A549 (cell line): ENCODE measurements at regions not wholly inside any gene's neighbourhood (a gene's known extent, or its start where the extent isn't known, plus 50 kb on each side); places are given as distances from the start of the nearest gene placed in this dataset.
"Not testable (repeated sequence)": the region's sequence is repeated elsewhere in the genome, so short reads cannot be mapped to it uniquely, and the experiment has no call there.

Experiments used
- ATAC-seq, 2 experiments: fragments of 200-7000 bp in 1 of 2; fragments of >200 bp in 1 of 2; cut with Nextera tagmentation in 1 of 2; cut with Tn5 transposase in 1 of 2; 3 replicates each; pipeline versions ENCODE4 v1.8.0 to v1.9.1; 2018 to 2020; ENCODE audit warnings: mild to moderate bottlenecking in 1 of 2, moderate library complexity in 1 of 2
- CTCF ChIA-PET: fragments of 300-600 bp; sonication (Branson Sonifier 250); formaldehyde crosslinking; extraction: SDS; loops from one replicate; lab custom pipeline; 2021; ENCODE audit warnings: antibody characterized with exemption, inconsistent platforms; lab: Yijun Ruan, JAX
- POLR2A ChIA-PET: fragments of 350-600 bp; formaldehyde crosslinking; extraction: SDS; loops from one replicate; lab custom pipeline; 2021; ENCODE audit warnings: antibody characterized with exemption, inconsistent platforms; lab: Yijun Ruan, JAX
- DNase-seq, 2 experiments: peaks; one replicate each; pipeline versions ENCODE4 v3.0.0 to v3.0.0-alpha.2; 2011 to 2016; ENCODE audit warnings: low read depth in 1 of 2, low spot score in 1 of 2
- FAIRE-seq: peaks from 2 replicates; lab custom pipeline; 2011; peaks lifted over from hg19 to GRCh38; lab: Jason Lieb, UNC
- H3K27ac ChIP-seq, 2 experiments: fragments of >200 bp; sonication (Bioruptor Twin); formaldehyde crosslinking; 3 replicates each; pipeline ENCODE4 v1.5.1; 2016 to 2017
- H3K4me1 ChIP-seq: fragments of >200 bp; sonication (Bioruptor Twin); formaldehyde crosslinking; 3 replicates; pipeline ENCODE4 v1.6.1; 2016
- H3K4me2 ChIP-seq: fragments of >200 bp; sonication (Bioruptor Twin); formaldehyde crosslinking; 3 replicates; pipeline ENCODE4 v1.6.1; 2016
- H3K4me3 ChIP-seq: fragments of >200 bp; sonication (Bioruptor Twin); formaldehyde crosslinking; 3 replicates; pipeline ENCODE4 v1.5.1; 2016
- H3K9me3 ChIP-seq: fragments of >200 bp; sonication (Bioruptor Twin); formaldehyde crosslinking; 3 replicates; pipeline ENCODE4 v1.6.1; 2016
- BHLHE40 ChIP-seq: IDR thresholded peaks from 2 replicates; pipeline ENCODE4 v1.6.1; 2012; ENCODE audit warnings: low read depth, low read length, inconsistent platforms
- CBX8 ChIP-seq: fragments of 200-600 bp; sonication (generic); IDR thresholded peaks from 2 replicates; pipeline ENCODE4 v1.6.1; 2016
- CEBPB ChIP-seq, 2 experiments: fragments of >200 bp in 1 of 2; sonication (Bioruptor Twin) in 1 of 2; formaldehyde crosslinking in 1 of 2; IDR thresholded peaks; 2 replicates each; pipeline ENCODE4 v1.6.1; 2012 to 2016
- CHD2 ChIP-seq: fragments of 150-350 bp; IDR thresholded peaks from 2 replicates; pipeline ENCODE4 v1.6.1; 2014; ENCODE audit warnings: low read length; ENCODE audit not compliant: partially characterized antibody
- CHD4 ChIP-seq: fragments of 200-600 bp; sonication (generic); IDR thresholded peaks from 2 replicates; pipeline ENCODE4 v1.6.1; 2016; ENCODE audit warnings: antibody characterized with exemption, mild to moderate bottlenecking, borderline replicate concordance
- CTCF ChIP-seq: fragments of >200 bp; sonication (Bioruptor Twin); formaldehyde crosslinking; IDR thresholded peaks from 3 replicates; pipeline ENCODE4 v1.5.1; 2016
- EHF ChIP-seq: fragments of 250-450 bp; sonication (Bioruptor Pico); IDR thresholded peaks from 2 replicates; pipeline ENCODE4 v1.5.0; 2020; ENCODE audit warnings: mild to moderate bottlenecking
- EHMT2 ChIP-seq: fragments of 200-600 bp; sonication (generic); IDR thresholded peaks from 2 replicates; pipeline ENCODE4 v1.6.1; 2016; ENCODE audit warnings: antibody characterized with exemption, low read depth, mild to moderate bottlenecking, moderate library complexity
- EP300 ChIP-seq, 2 experiments: fragments of >200 bp; sonication (Bioruptor Twin); formaldehyde crosslinking; IDR thresholded peaks; 2 replicates in 1 of 2; 3 replicates in 1 of 2; pipeline ENCODE4 v1.6.1; 2016 to 2017
- FOXS1 ChIP-seq: fragments of 250-450 bp; sonication (Bioruptor Pico); IDR thresholded peaks from 2 replicates; pipeline ENCODE4 v1.5.0; 2020; ENCODE audit warnings: mild to moderate bottlenecking, moderate library complexity
- HEYL ChIP-seq: fragments of 250-450 bp; sonication (Bioruptor Pico); IDR thresholded peaks from 2 replicates; pipeline ENCODE4 v1.8.0; 2021; ENCODE audit warnings: mild to moderate bottlenecking, moderate library complexity
- JUN ChIP-seq, 2 experiments: fragments of >200 bp; sonication (Bioruptor Twin); formaldehyde crosslinking; IDR thresholded peaks; 2 replicates in 1 of 2; 3 replicates in 1 of 2; pipeline ENCODE4 v1.6.1; 2016 to 2017
- JUNB ChIP-seq: fragments of >200 bp; sonication (Bioruptor Twin); formaldehyde crosslinking; IDR thresholded peaks from 2 replicates; pipeline ENCODE4 v1.6.1; 2016
- MAFK ChIP-seq: fragments of 450-650 bp; IDR thresholded peaks from 2 replicates; pipeline ENCODE4 v1.6.1; 2014; ENCODE audit not compliant: partially characterized antibody
- MYC ChIP-seq: IDR thresholded peaks from 2 replicates; pipeline ENCODE4 v1.6.1; 2012; ENCODE audit warnings: mild to moderate bottlenecking, inconsistent platforms, low read length, improper control_type of control experiment, borderline replicate concordance
- NFE2L2 ChIP-seq: fragments of 150-350 bp; conservative IDR thresholded peaks from 2 replicates; pipeline ENCODE4 v1.6.1; 2014; ENCODE audit warnings: low read length
- RARB ChIP-seq: fragments of 250-450 bp; sonication (Bioruptor Pico); IDR thresholded peaks from 2 replicates; pipeline ENCODE4 v1.8.0; 2021; ENCODE audit warnings: mild to moderate bottlenecking, moderate library complexity
- SMC3 ChIP-seq: fragments of >200 bp; sonication (Bioruptor Twin); formaldehyde crosslinking; IDR thresholded peaks from 3 replicates; pipeline ENCODE4 v1.6.1; 2018; ENCODE audit warnings: inconsistent platforms
- TFCP2L1 ChIP-seq: fragments of 250-450 bp; sonication (Bioruptor Pico); IDR thresholded peaks from 2 replicates; pipeline ENCODE4 v1.5.0; 2021; ENCODE audit warnings: mild to moderate bottlenecking
- TP53 ChIP-seq: fragments of 250-450 bp; sonication (Bioruptor Pico); IDR thresholded peaks from 2 replicates; pipeline ENCODE4 v1.5.0; 2021; ENCODE audit warnings: mild to moderate bottlenecking, moderate library complexity
- ZC3H11A ChIP-seq: fragments of 450-650 bp; IDR thresholded peaks from 2 replicates; pipeline ENCODE4 v1.6.1; 2014; ENCODE audit warnings: antibody characterized with exemption, mild to moderate bottlenecking
- ZSCAN20 ChIP-seq: fragments of 250-450 bp; sonication (Bioruptor Pico); IDR thresholded peaks from 2 replicates; pipeline ENCODE4 v1.8.0; 2022; ENCODE audit warnings: mild to moderate bottlenecking, moderate library complexity
- WGBS: methylation state at CpG from one replicate; pipeline ENCODE4 v1.1.6; 2017; ENCODE audit errors: missing lambda C conversion rate; 5-methylcytosine and 5-hydroxymethylcytosine counted together

DNA sequence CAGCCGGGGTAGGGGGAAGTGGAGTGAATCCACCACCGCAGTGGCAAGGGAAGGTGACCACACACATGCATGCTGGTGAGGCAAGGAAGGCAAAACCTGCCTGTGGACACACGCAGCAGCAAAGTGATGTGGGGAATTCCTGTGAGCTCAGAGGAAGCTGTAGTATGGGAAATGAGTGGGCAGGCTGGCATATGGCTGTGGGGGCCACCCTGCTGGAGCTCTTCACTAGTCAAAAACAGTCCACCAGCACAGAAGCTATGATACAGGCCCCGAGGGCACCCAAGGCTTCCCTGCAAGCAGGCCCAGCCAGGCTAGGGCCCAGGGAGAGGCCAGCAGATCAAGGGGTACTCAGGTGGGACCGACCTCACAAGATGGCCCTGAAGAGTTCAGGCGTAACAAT is 239.1 kb downstream of the CHM start:
- 8% methylated on average over 2 of the region's 6 CpGs for WGBS
- no peaks in the 10 kb centered on the region for H3K9me3 ChIP-seq
- H3K4me1 ChIP-seq: no peaks in the 10 kb centered on the region
- DNase-seq: no peak
- TF ChIP-seq BHLHE40 (no peak), EHMT2 (no peak), CBX8 (no peak), CTCF (no peak), CHD4 (no peak), EHF (CRISPR knock-in tag) (no peak), EP300 (IDR thresholded peaks at IDR 0.05) (no peak), MAFK (no peak), TP53 (no peak), SMC3 (no peak), CEBPB (IDR thresholded peaks at IDR 0.05) (no peak), JUNB (no peak), ZSCAN20 (CRISPR knock-in tag) (no peak), NFE2L2 (no peak), JUN (IDR thresholded peaks at IDR 0.05) (no peak), TFCP2L1 (CRISPR knock-in tag) (no peak), MYC (no peak), CHD2 (no peak), HEYL (CRISPR knock-in tag) (no peak)
- TF ChIP-seq, all 56 proteins: peak for 0
- Histone ChIP-seq H3K27ac (no peak overlapping the region), H3K4me3 (no peak overlapping the region), H3K4me2 (no peak overlapping the region)
- no peak for ATAC-seq
- POLR2A ChIA-PET: no interaction called here
- FAIRE-seq: no peak
- CTCF ChIA-PET: no interaction called here

- H3K4me1 ChIP-seq, H3K9me3 ChIP-seq, H3K4me2 ChIP-seq, DNase-seq, H3K4me3 ChIP-seq, H3K27ac ChIP-seq, FAIRE-seq, POLR2A ChIA-PET, ATAC-seq: not testable (repeated sequence)
- CTCF ChIA-PET: interaction anchor here (1.4 kb wide), 1 partner anchor 8 kb away, joined by 5 read pairs; no protein-coding TSS in a partner anchor
- 27% methylated on average over 5 of the region's 8 CpGs for WGBS
Observed at GRCh38 chrX:85772391-85772790, 275.0 kb downstream of the CHM start.

DNA sequence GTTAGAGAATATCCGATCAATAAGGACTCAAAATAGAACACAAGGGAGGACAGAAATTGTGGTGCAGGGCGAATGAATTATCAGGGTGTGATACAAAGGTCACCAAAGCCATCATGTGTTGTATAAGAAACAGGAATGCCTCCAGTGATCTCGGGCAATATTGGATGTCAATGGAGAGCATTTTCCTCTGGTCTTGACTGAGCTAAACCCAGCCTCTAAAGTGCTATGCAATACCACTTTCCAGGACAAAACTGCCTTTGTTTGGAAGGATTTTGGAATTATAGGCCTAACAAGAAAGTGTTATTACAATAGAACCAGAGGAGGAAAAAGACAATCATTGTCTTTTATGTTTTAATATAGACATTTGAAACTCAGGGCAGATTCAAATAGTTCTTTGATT is 281.7 kb downstream of the CHM start:
- no peak overlapping the region for H3K4me3 ChIP-seq
- TF ChIP-seq FOXS1 (no peak), RARB (CRISPR knock-in tag) (no peak), JUNB (no peak)
- TF ChIP-seq, all 56 proteins: peak for 0
- FAIRE-seq: no peak
- DNase-seq: no peak
- CTCF ChIA-PET: no interaction called here
- POLR2A ChIA-PET: no interaction called here
- no peak overlapping the region for H3K27ac ChIP-seq
- H3K4me2 ChIP-seq: no peak overlapping the region
- WGBS: 0% methylated on average over 3 of the region's 3 CpGs
- no peak for ATAC-seq
- no peaks in the 10 kb centered on the region for H3K9me3 ChIP-seq
- H3K4me1 ChIP-seq: no peaks in the 10 kb centered on the region

GRCh38 chrX:85723025-85723424 is 324.3 kb downstream of the CHM start:
- H3K4me2 ChIP-seq, H3K4me1 ChIP-seq, H3K4me3 ChIP-seq, H3K9me3 ChIP-seq, CTCF ChIA-PET, DNase-seq, ATAC-seq, POLR2A ChIA-PET, H3K27ac ChIP-seq, FAIRE-seq: not testable (repeated sequence)
- WGBS: 0% methylated on average over 1 of the region's 2 CpGs
- peak; percentile 47; the same call in 1 of the 2 replicates for TF ChIP-seq ZC3H11A

GRCh38 chrX:85703233-85703632 is 323.8 kb upstream of the POF1B start:
- H3K4me3 ChIP-seq, FAIRE-seq, H3K9me3 ChIP-seq, POLR2A ChIA-PET, ATAC-seq, H3K27ac ChIP-seq, DNase-seq, H3K4me2 ChIP-seq, H3K4me1 ChIP-seq: not testable (repeated sequence)
- 0% methylated on average over 1 of the region's 1 CpG for WGBS
- CTCF ChIA-PET: interaction anchor here (0.6 kb wide), 1 partner anchor 151 kb away, joined by 4 read pairs; no protein-coding TSS in a partner anchor
